ENCODE measurements at regions not wholly inside any gene's neighbourhood (a gene's known extent, or its start where the extent isn't known, plus 50 kb on each side); places are given as distances from the start of the nearest gene placed in this dataset.
"Not testable (repeated sequence)": the region's sequence is repeated elsewhere in the genome, so short reads cannot be mapped to it uniquely, and the experiment has no call there.

DNA sequence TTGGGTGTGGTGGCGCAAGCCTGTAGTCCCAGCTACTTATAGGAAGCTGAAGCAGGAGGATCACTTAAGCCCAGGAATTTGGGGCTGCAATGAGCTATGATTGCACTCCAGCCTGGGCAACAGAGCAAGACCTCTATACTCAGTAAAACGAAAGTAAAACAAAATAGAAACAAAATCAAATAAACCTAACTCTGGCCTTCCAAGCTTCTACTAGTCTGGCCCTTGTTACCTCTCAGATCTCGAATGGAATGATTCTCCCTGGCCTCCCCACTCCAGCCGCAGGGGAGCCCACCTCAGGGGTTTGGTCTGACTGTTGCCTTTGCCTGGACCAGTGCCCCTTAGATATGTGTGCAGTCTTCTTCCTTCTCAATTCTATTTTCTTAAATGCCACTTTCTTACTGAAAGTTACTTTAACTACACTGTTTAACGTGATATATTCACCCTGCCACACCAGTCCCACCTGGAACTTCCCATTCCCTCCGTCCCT, 160.0 kb upstream of the GCFC2 start:
- DNase-seq: no peak

DNA sequence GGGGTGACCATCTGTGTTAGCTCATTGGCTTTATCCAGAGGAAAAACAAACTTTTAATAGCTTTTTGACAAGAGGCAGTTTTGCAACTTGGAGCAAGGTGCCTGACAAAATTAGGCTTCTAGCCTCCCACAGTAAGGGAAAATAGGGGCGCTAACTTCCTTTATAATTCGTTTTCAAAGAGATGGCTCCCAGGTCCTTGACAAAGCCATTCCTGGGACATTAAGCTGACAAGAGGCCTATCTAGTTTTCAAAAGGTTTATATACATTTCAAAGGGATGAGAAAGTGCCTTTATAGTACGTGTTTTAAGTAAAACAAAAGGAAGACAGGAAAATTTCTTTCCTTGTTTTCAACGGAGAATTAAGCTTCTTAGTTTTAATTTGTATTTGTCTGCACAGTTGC, 159.4 kb upstream of the GCFC2 start:
- no peak for DNase-seq

GRCh38 chr2:75865702-75866101, 155.0 kb upstream of the GCFC2 start:
- no peak for DNase-seq

GRCh38 chr2:75865083-75865482, 154.4 kb upstream of the GCFC2 start:
- DNase-seq: no peak

GRCh38 chr2:75862547-75862946, 151.8 kb upstream of the GCFC2 start:
- DNase-seq: no peak

DNA sequence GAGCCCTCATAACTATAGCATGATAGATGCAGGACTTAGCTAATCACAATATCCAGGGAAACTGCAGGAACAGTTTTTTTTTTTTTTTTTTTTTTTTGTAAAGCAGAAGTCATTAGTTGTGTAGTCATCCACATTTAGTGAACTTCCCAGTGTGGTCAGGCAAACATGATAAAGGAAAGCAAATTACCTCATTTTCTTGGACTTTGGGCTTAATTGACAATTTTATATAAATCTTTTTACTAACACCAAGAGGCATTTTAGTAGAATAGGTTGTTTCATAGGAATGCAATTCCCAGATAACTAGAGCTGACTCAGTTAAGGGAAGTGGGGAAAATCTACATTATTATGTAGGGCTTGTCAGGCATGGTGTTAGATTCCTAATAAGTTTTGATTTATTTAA, 142.7 kb upstream of the GCFC2 start:
- DNase-seq: no peak

DNA sequence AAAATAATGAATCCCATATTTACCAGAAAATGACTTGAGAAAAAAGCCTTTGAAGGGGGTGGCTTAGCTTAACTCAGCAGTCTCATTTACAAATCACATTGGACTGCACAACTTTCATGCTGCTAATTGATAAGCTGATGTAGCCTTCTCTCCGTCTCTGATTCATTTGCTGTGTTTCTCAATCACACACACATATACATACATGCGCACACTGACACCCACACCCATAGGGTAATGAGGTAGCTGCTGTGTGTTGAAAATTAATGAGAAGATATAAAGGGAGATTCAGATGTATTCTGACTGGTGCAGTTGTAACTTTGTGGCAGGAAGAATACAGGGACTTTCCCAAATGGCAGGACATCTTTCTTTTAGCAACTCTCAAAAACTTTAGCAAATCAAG, 141.9 kb upstream of the GCFC2 start:
- DNase-seq: no peak

- DNase-seq: no peak
Measured at GRCh38 chr2:75846683-75847190, 136.0 kb upstream of the GCFC2 start.

GRCh38 chr2:75844651-75845050, 133.9 kb upstream of the GCFC2 start:
- DNase-seq: no peak

- DNase-seq: not testable (repeated sequence)
Measured at GRCh38 chr2:75834588-75834987, 123.9 kb upstream of the GCFC2 start.

DNA sequence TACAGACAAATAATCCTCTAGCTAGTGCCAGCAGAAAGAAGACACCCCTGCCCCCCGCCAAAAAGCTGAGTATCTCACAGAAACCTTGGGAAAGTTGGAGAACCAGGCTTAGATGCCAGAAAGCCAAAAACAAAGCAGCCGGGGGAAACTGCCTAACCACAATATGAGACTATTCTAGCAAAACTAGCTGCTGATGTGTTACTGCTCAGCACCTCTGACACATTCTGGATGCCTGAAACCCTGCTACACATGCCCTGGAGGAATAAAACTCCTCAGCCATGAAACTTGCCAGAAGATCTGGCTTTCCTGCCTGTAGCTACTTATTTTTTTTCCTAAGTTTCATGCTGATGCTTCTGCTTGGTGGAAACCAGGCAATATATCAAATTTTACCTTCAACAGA, 122.7 kb upstream of the GCFC2 start:
- no peak for DNase-seq

GRCh38 chr2:75828826-75829225, 118.1 kb upstream of the GCFC2 start:
- DNase-seq: no peak

GRCh38 chr2:75823515-75823914, 112.8 kb upstream of the GCFC2 start:
- not testable (repeated sequence) for DNase-seq

DNA sequence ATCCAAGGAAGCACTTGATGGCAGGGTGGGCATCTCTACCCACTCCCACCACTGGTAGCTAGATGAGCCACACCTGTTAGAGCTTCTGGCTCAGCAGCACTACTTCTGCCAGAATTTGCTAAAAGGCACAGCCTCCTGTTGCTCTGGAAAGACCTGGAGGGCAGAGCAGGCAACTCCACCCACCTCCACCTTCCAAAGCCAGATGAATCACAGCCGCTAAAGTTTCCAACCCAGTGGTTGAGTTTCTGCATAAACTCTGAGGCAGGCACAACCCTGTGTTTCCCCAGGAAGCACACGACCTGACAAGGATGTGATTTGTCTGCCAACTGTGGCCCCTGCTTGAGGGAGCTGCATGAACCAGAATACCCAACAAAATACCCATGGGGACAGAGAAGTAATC, 111.6 kb upstream of the GCFC2 start:
- DNase-seq: no peak

- no peak for DNase-seq
Measured at GRCh38 chr2:75820693-75821092, 110.0 kb upstream of the GCFC2 start.

DNA sequence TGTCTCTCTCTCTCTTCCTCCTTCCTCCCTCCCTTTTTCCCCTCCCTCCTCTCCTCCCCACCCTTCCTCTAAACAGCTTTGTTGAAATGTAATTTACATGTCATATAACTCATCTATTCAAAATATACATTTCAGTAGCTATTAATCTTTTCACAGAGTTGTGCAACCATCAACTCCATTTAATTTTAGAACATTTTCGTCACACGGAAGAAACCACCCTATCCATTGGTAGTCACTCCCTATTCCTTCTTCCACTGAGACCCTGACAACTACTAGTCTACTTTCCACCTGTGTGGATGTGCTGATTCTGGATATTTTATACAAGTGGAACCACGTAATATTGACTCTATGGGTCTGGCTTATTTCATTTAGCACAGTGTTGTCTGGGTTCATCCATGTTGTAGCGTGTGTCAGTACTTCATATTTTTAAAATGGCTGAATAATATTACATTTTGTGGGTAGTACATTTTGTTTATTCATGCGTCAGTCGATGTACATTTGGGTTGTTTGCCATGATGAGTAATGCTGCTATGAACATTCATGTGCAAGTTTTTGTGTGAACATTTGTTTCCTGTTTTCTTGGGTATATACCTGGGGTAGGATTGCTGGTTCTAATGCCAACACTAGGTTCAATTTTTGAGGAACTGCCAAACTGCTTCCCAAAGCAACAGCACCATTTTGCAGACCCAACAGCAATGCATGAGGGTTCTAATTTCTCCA, 100.1 kb upstream of the GCFC2 start:
- DNase-seq: no peak

GRCh38 chr2:75808793-75809535, 98.2 kb upstream of the GCFC2 start:
- DNase-seq: no peak

DNA sequence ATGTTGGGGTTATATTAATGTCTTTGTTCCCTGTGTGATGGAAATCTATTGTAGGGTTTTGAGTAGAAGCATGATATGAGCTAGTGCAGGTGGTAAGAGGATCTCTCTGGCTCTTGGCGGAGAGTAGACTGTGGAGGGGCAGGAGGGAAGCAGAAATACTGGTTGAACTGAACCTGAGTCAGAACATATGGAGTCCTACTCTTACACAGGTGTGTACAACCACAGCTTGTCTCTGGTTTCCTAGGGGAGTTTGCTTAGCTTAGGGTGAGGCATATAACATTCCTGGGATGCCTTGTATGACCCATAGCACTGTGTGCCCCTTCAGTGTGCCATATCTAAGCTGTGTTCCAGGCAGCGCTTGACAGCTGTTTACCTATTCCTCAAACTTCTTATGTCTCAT, 97.3 kb upstream of the GCFC2 start:
- no peak for DNase-seq

- no peak for DNase-seq
Measured at GRCh38 chr2:75801234-75801982, 90.7 kb upstream of the GCFC2 start.

DNA sequence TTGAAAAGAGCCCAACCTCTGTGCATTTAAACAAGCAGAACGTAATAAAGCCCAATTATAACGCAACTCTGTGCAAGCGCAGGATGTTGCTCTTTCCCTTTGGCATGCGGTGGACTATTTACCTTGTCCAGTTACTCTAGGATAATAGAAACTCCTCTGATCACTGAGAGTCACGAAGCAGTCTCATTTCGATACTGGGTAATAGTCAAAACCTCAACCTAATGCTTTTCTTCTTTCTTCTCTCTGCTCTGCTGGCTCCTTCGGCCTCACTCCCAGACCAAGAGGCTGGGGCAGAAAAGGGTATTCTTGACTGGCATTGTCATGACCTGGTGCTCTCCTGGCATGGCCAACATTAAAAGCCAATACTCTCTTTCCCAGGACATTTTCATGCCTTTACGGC, 89.7 kb upstream of the GCFC2 start:
- no peak for DNase-seq

- DNase-seq: no peak
Measured at GRCh38 chr2:75799859-75800258, 89.1 kb upstream of the GCFC2 start.

DNA sequence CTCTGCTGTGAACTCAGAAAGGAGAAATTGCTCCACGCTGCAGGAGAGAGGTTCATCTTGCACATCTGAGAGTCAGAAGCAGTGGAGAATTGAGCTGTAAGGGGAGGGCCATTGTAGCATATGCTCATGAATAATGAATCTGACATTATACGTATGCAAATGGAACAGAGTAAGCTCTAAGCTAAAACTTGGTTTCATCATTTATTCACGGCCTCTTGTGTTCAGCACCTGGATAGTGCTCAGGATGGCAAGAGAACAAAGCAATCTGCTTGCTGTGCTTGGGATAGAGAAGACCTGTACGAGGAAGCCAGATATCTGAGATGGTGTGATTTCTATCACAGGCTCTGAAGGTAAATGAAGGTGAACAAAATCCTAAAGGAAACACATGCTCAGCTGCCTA, 87.9 kb upstream of the GCFC2 start:
- no peak for DNase-seq

DNA sequence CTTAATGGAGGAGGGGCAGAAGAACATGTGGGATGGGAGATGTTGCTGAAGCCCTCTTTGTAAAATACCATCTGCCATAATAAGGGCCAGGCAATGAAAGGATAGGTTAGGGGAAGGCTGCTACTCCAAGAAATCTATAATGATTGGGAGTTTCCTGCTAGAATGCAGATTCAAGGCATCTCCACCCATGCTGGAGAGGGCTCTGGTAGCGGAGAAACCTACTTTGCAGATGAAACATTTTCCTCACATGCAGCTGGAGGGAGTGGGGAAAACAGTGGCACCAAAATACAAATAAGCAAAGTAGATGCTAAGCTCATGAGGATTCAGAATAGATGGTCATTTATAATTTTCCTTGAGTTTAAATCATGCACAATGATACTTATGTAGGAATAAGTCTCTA, 82.3 kb upstream of the GCFC2 start:
- no peak for DNase-seq

- DNase-seq: no peak
Measured at GRCh38 chr2:75792146-75792545, 81.4 kb upstream of the GCFC2 start.
